Fibroblast of lung (primary cell): ENCODE measurements at regions not wholly inside any gene's neighbourhood (a gene's known extent, or its start where the extent isn't known, plus 50 kb on each side); places are given as distances from the start of the nearest gene placed in this dataset.

Experiments used
- DNase-seq, 2 donors: peaks; one replicate each; pipeline versions ENCODE4 v3.0.0 to v3.0.0-alpha.2; 2010; ENCODE audit warnings: low read depth in 2 of 2
- H2AFZ ChIP-seq: 2 replicates; pipeline ENCODE4 v1.5.1; 2012; ENCODE audit warnings: low read length, control low read depth, inconsistent platforms
- H3K27ac ChIP-seq: 2 replicates; pipeline ENCODE4 v1.5.1; 2011; ENCODE audit warnings: low read length, control low read depth; ENCODE audit not compliant: insufficient read depth
- H3K27me3 ChIP-seq: 2 replicates; pipeline ENCODE4 v1.5.1; 2011; ENCODE audit warnings: mild to moderate bottlenecking, low read length; ENCODE audit not compliant: control insufficient read depth, insufficient read depth
- H3K36me3 ChIP-seq: 2 replicates; pipeline ENCODE4 v1.5.1; 2011; ENCODE audit warnings: low read length; ENCODE audit not compliant: control insufficient read depth, insufficient read depth
- H3K4me1 ChIP-seq: 2 replicates; pipeline ENCODE4 v1.5.1; 2011; ENCODE audit warnings: low read length; ENCODE audit not compliant: control insufficient read depth, insufficient read depth; ENCODE audit errors: extremely low read depth
- H3K4me2 ChIP-seq: 2 replicates; pipeline ENCODE4 v1.5.1; 2011; ENCODE audit warnings: low read length, control low read depth; ENCODE audit not compliant: insufficient read depth; ENCODE audit errors: extremely low read depth
- H3K4me3 ChIP-seq, 4 experiments: fragments of 200-600 bp in 1 of 4; sonication (generic) in 1 of 4; replicated peaks in 1 of 4; 2 replicates each; pipeline ENCODE4 v1.5.1; 2011 to 2016; ENCODE audit warnings: low read length in 4 of 4, low read depth in 3 of 4, mild to moderate bottlenecking in 3 of 4, control low read depth in 2 of 4, inconsistent platforms in 1 of 4, mixed read lengths in 1 of 4; ENCODE audit not compliant: insufficient read depth in 1 of 4; ENCODE audit errors: control extremely low read depth in 1 of 4
- H3K79me2 ChIP-seq: 2 replicates; pipeline ENCODE4 v1.5.1; 2012; ENCODE audit warnings: mild to moderate bottlenecking, low read length, inconsistent platforms; ENCODE audit not compliant: control insufficient read depth, insufficient read depth
- H3K9ac ChIP-seq: 2 replicates; pipeline ENCODE4 v1.5.1; 2011; ENCODE audit warnings: mild to moderate bottlenecking, low read length, control low read depth; ENCODE audit not compliant: insufficient read depth
- H3K9me3 ChIP-seq: 2 replicates; pipeline ENCODE4 v1.5.1; 2012; ENCODE audit warnings: low read depth, low read length; ENCODE audit not compliant: control insufficient read depth, insufficient read depth
- H4K20me1 ChIP-seq: 2 replicates; pipeline ENCODE4 v1.5.1; 2011; ENCODE audit warnings: low read length; ENCODE audit not compliant: control insufficient read depth, insufficient read depth; ENCODE audit errors: extremely low read depth
- CTCF ChIP-seq, 2 donors: IDR thresholded peaks in 1 of 2; conservative IDR thresholded peaks in 1 of 2; 1 replicate in 1 of 2; 2 replicates in 1 of 2; pipeline ENCODE4 v1.5.1; 2011 to 2012; ENCODE audit warnings: low read length in 2 of 2, control low read depth in 1 of 2, inconsistent platforms in 1 of 2, low read depth in 1 of 2, mild to moderate bottlenecking in 1 of 2
- EZH2 ChIP-seq: IDR thresholded peaks from 2 replicates; pipeline ENCODE4 v1.5.1; 2012; ENCODE audit warnings: low read length, control low read depth, mild to moderate bottlenecking; ENCODE audit errors: missing control alignments

GRCh38 chr6:149217466-149217888 is 100.0 kb upstream of the TAB2 start:
- TF ChIP-seq EZH2, result no peak
- Histone ChIP-seq H3K27ac (no peak overlapping the region), H3K9ac (no peak overlapping the region), H3K79me2 (no peaks in the 10 kb centered on the region), H3K4me1 (no peaks in the 10 kb centered on the region), H3K27me3 (no peaks in the 10 kb centered on the region), H2AFZ (no peak overlapping the region), H4K20me1 (no peaks in the 10 kb centered on the region), H3K4me2 (no peak overlapping the region), H3K36me3 (no peaks in the 10 kb centered on the region), H3K9me3 (no peaks in the 10 kb centered on the region), H3K4me3 (no peak overlapping the region)
- DNase-seq, result no peak

DNA sequence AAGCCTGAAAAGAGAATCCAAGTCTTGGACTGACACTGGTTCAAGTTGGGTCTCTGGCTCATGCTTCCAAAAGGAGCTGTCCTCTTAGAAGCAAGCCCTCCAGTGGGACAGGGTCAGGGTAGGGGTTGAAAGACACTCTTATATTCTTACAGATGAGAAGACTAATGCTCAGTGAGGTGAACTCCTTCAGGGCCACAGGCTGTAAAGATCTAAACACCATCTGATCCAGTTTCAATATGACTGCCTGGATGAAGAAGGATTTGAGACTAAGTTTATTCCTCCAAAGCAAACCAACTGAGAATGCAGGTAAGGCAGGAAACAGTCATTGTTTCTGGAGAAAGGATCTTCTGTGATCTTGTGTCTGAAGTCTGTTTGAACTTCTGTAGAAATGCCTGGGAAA is 99.0 kb upstream of the TAB2 start:
- H3K36me3 ChIP-seq, result no peaks in the 10 kb centered on the region
- H4K20me1 ChIP-seq, result no peaks in the 10 kb centered on the region
- no peaks in the 10 kb centered on the region for H3K4me1 ChIP-seq
- no peaks in the 10 kb centered on the region for H3K27me3 ChIP-seq
- H3K27ac ChIP-seq, result no peak overlapping the region
- H3K4me2 ChIP-seq, result no peak overlapping the region
- no peak for TF ChIP-seq CTCF (conservative IDR thresholded peaks at IDR 0.05 in 1 of 2, IDR thresholded peaks at IDR 0.05 in 1 of 2; ENCODE audit: low read depth in 1 of 2, low read length in 2 of 2)
- TF ChIP-seq EZH2, result no peak
- H3K9me3 ChIP-seq, result no peaks in the 10 kb centered on the region
- H2AFZ ChIP-seq, result no peak overlapping the region
- no peak for DNase-seq
- no peaks in the 10 kb centered on the region for H3K79me2 ChIP-seq
- no peak overlapping the region for H3K9ac ChIP-seq
- no peak overlapping the region for H3K4me3 ChIP-seq

DNA sequence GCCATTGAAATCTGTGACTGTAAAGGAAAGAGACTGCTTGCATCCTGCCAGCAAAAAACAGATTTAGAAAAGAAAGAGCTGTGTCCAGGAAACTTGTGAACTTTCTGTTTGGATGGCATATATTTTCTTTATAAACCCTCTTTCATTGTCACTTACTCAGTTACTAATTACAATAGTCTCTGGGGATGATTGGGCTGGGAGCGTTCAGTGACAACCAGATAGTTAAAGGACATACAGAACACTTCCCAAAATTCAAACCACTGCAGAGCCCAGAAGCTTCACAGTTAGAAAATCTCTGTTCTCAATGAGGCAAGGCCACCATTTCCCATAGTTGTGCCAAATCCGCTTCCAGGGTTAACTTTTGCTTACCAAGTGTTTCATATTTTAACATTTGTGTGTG is 98.6 kb upstream of the TAB2 start:
- Histone ChIP-seq H3K9ac (no peak overlapping the region), H3K4me1 (no peaks in the 10 kb centered on the region), H3K79me2 (no peaks in the 10 kb centered on the region), H3K27me3 (no peaks in the 10 kb centered on the region), H3K27ac (no peak overlapping the region), H3K4me3 (no peak overlapping the region), H3K36me3 (no peaks in the 10 kb centered on the region), H3K9me3 (no peaks in the 10 kb centered on the region), H3K4me2 (no peak overlapping the region), H2AFZ (no peak overlapping the region), H4K20me1 (no peaks in the 10 kb centered on the region)
- TF ChIP-seq EZH2 (no peak), CTCF (conservative IDR thresholded peaks at IDR 0.05 in 1 of 2, IDR thresholded peaks at IDR 0.05 in 1 of 2; ENCODE audit: low read depth in 1 of 2, low read length in 2 of 2) (no peak)
- DNase-seq, result no peak
